ENCODE measurements at regions not wholly inside any gene's neighbourhood (a gene's known extent, or its start where the extent isn't known, plus 50 kb on each side); places are given as distances from the start of the nearest gene placed in this dataset.
"Not testable (repeated sequence)": the region's sequence is repeated elsewhere in the genome, so short reads cannot be mapped to it uniquely, and the experiment has no call there.

GRCh38 chr4:18185491-18185890 is 163.9 kb upstream of the LCORL start:
- DNase-seq, result no peak

DNA sequence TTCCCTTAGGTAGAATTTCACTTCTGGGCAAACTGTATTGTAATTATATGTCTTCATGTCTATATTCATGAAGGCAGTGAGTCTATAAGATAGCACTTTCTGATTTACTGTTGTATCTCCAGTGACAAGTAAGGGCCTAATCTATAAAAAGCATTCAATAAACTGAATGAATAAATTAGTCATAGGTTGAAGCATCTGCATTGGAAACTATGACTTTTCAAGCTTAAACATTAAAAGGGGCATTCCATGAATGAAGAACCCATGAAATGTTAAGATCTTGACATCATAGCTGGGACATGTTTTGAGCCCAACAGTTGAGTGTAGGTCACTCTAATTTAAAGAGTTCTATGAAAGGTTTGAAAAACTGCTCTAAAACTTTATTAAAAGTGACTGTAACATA is 159.3 kb upstream of the LCORL start:
- DNase-seq, result no peak

DNA sequence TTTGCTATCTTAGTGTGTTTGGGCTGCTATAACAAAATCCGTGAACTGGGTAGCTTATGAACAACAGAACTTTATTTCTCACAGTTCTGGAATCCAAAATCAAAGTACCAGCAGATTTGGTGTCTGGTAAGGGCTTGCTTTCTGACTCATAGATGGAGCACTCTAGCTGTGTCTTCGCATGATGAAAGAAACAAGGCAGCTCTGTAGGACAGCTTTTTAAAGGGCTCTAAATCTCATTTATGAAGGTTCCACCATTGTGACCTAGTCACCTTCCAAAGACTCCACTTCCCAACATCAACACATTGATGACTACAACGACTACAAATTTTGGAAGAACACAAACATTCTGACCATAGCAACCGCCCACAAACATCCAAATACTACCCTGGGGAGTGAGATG is 158.6 kb upstream of the LCORL start:
- DNase-seq, result no peak

- no peak for DNase-seq
Observed at GRCh38 chr4:18171896-18172295, 150.3 kb upstream of the LCORL start.

DNA sequence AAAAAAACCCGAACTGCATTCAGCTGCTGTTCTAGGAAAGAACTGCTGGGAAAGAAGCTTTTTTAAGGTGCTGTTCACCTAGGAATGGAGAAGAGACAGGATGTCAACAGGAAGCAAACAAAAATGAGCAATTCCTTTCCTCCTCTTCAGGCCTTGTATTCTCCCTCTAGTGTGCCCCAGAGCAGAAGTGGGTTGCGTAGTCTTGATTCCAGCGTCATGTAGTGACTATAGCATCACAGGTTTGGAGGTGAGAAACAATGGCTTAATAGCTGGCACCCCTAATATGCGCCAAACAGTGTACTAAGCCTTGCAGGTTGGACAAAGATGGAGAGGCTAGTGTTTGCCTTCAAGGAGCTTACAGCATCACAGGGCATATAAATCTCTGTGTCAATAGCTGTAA is 146.3 kb upstream of the LCORL start:
- DNase-seq, result no peak

DNA sequence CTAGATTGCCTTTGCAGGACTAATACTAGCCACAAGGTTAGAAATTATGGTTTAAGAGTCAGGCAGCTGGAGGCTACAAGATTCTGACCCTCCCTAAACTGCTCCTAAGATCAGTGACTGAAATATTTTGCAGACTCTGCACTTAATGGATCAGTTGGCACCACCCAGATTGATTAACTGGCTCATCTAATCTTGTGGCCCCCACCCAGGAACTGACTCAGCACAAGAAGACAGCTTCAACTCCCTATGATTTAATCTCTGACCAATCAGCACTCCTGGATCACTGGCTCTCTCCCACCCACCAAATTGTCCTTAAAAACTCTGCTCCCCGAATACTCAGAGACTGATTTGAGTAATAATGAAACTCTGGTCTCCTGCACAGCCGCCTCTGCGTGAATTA is 145.4 kb upstream of the LCORL start:
- DNase-seq, result no peak

GRCh38 chr4:18162453-18162852 is 140.9 kb upstream of the LCORL start:
- no peak for DNase-seq

DNA sequence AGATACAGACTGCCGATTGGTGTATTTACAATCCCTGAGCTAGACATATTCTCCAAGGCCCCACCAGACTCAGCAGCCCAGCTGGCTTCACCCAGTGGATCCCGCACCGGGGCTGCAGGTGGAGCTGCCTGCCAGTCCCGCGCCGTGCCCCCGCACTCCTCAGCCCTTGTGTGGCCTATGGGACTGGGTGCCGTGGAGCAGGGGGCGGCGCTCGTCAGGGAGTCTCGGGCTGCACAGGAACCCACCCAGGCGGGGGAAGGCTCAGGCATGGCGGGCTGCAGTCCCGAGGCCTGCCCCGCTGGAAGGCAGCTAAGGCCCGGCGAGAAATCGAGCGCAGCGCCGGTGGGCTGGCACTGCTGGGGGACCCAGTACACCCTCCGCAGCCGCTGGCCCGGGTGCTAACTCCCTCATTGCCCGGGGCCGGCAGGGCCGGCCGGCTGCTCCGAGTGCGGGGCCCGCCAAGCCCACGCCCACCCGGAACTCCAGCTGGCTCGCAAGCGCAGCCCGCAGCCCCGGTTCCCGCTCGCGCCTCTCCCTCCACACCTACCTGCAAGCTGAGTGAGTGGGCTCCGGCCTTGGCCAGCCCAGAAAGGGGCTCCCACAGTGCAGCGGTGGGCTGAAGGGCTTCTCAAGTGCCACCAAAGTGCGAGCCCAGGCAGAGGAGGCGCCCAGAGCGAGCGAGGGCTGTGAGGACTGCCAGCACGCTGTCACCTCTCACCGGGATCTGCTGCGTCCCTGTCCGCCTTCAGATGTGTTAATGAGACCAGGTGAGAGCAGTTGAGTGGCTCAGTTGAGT is 137.8 kb upstream of the LCORL start:
- not testable (repeated sequence) for DNase-seq

DNA sequence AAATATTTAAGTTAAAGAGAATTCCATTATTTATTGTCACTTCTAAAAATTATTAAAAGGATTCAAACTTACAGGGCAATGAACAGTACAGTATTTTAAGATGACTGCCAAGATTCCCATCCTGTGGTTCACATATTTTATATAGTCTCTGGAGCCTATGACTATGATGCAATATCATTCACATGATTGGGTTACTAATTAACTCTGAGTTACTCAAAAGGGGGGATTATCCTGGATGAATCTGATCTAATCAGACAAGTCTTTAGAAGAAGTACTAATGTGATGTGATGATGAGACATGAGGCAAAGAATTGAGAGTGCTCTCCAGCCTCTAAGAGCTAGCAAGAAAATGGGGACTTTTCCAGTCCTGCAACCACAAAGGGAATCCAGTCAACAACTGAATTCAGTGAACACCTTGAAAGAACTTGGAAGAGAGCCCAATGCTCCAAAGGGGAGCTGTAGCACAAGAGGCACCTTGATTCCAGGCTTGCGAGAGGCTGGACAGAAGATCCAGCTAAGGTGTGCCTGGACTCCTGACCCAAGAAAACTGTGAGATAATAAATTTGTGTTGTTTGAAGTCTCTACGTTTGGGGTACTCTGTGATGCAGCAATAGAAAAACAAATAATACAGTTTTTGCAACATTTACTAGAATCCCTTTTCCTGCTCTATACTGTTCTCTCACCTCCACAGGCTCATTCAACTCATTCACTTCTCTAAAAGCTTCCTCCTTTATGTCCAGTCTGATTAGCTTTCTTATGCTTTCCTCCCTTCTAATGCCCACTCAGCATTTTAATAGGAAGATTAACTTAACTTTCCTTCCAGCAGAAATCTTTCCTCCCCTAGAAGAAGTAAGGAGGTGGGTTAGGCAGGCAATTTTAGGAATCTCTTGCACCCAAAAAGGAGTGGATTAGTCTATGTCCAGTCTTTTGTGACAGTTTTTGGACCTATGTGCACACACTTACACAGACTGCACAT is 133.8 kb upstream of the LCORL start:
- DNase-seq, result no peak

DNA sequence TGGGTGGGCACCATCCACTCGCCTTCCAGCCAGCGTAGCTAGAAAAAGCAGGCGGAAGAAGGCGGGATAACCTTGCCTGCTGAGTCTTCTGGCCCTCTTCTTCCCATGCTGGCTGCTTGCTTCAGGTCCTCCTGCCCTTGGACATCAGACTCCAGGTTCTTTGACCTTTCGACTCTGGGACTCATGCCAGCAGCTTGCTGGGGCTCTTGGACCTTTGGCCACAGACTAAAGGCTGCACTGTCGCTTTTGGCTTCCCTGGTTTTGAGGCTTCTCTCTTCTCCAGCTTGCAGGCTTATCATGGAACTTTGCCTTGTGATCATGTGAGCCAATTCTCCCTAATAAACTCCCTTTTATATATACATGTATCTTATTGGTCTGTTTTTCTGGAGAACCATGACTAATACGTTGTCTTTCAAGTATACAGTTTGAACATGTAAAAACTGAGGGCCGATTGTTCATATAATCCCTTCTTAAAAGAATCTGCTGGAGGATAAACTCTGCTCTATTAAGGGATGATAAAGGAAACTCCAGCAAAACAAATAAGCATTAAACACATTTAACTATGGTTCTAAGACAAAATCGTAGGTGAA is 116.6 kb upstream of the LCORL start:
- DNase-seq, result no peak

DNA sequence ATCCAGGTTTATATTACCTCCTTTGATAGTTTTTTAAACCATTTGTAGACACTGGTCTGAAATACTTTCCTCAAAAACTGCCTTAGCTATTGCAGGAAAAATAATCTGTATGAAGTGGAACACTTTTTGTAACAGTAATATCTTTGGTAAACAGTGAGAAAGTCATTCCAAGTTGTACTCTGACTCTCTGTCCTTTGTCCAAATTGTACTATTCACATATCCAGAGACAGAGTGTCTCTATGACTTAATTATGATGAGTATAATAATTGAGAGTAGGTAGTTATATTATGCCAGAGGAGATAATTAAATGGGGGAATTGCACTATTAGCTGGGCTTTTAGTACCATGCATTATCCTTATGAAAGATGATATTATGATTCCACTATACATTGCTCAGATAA is 112.6 kb upstream of the LCORL start:
- DNase-seq, result no peak

DNA sequence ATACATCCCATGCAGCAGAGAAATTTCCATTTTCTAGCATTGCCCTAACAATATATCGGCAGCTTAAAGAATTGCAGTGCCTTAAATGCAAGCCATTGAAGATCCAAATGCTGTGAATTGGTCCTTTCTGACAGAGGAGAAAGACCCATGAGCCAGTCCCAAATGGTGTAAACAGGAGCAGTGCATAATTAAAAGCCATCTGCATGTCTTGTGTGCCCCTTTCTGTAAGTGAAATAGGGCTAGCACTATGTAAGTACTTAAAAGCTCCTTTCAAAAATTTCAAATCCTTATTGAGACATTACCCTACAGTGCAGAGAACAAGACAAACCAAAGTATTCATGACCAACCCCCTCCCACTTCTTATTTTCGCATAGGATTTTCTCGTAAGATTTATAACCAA is 108.7 kb upstream of the LCORL start:
- no peak for DNase-seq

DNA sequence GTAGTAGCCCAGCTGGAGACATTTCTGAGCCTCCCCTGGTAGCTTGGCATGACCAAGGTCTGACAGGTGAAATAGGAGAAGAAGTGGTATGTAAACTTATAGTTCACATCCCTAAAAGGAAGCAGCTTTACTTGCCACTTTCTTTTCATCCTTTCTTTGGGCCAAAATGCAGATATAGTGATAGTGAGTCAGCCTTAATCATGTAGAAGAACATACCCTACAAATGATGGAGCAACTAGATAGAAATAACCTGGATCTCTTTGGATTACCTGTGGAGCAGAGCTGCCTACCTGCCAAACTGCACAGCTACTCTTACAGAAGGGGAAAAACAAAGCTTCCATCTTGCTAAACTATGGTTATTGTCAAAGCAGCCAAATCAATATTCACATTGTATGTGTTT is 106.7 kb upstream of the LCORL start:
- DNase-seq, result no peak

DNA sequence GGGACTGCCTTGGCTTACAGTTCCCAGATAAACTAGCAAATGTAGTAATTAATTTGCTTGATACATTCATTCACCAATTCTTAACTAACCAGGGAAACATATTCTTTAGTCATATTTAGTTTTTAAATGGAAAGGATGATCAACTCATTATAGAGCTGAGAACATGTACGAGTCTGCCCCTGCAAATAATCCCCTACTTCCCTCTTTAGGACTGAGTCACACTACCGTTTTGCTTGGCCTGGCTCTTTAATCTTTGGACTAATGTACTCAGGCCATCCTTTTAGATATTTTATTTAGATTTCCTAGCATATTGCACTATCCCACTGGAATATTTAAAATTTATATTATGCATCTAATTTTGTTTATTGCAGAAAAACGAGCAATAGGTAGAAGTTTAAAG is 105.5 kb upstream of the LCORL start:
- DNase-seq, result no peak

DNA sequence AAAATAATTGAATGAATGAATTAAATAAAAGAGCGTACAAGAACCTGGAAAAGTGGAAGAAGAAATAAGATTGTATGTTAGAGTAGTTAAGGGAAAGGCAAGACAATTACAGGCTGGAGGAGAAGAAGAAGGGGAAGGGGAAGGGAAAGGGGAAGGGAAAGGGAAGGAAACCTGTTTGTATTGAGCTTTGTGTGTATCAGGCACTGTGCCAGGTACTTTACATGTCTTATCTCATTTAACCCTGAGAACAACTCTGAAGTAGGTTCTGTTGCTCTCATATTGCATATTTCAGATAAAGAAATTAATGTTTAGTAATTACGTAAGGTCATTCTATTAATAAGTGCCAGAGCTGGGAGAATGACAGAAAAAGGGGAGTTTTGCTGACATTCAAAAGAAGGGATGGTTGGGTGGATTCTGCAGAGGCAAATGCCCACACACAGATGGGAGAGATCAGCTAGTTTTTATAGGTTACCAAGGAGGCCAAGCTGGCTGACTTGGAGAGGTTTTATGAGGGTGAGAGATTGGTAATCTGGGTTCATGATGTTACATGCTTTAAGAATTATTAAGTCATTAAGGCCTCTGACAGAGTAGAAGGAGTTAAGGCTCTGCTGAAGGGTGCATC is 92.3 kb upstream of the LCORL start:
- no peak for DNase-seq

DNA sequence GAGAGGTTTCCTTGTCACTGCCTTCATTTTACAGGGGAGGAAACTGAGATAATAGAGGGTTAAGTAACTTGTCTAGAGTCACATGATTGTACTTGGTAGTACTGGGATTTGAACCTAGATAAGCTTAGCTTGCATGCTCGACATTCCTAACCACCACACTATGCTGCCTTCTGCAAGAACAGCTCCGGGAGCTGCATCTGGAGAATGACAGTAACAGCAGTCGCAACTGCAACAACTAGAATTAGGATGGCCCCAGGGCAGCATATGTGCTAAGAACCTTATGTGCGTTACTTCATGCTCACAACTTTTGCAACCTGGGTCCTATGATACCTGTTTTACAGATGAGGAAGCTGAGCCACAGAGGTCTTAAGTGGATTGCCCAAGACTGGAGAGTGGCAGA is 89.5 kb upstream of the LCORL start:
- no peak for DNase-seq

DNA sequence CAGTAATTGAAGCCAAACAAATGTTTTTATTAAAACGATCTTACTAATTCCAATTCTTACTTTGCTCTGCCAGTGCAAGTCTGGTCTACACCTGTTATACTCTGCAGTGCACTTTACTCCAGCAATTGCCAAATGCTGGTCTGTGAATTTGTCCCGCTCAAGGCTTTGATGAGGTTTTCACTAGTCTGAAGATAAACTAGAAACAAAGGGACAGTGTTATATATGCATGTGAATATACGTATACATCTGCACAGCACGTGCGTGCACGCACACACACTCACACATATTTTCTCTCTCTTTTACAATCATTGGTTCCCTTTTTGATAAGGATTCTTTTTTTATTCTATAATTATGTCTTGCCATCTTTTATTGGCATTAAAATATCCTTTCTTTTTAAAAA is 88.5 kb upstream of the LCORL start:
- no peak for DNase-seq

DNA sequence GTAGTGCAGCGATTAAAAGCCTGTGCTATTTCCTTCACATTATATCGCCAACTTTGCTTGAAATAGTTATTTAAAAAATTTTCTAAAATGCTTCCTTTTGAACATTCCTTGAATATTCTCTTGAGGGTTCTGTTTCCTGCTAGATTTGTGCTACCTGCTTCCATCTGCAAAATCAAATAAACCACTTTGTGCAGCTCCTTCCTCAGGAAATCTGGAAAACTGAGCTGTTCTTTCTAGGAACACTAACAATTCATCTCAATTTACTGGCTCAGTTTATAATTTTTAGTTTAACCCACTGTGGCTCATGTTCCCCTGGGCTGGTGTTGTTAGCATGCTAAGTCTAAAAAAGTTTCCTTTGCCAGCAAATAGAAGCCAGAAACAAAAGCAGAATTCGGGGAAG is 88.1 kb upstream of the LCORL start:
- DNase-seq, result no peak

DNA sequence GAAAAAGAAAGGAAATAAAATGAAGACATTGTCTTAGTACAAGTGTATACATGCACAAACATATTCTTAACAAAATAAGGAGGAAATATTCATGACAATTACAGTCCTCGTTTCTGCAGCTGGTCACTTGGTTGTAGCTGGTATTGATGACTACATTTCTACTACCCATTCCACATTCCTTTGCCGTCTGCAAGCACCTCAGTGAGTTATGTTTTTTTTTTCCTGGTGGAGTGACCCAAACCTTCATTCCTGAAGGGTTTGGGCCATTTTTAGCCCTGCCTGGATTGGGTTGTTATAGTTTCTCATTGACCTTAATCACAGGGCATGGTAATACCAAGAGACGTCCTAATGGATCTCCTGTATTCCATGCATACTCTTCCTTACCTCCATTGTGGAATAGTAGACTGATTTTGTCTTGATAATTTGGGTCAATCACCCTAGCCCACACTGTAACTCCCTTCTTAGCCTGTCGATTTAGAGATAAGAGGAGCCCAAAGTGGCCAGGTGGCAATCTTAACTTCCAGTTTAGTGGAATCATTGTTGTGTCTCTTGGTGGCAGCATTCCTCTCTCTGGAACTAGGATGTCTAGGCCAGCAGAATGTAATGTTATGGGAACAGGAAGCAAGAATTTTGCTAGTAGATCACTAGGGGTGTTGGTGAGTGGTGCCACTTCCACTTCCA is 86.4 kb upstream of the LCORL start:
- DNase-seq, result not testable (repeated sequence)

DNA sequence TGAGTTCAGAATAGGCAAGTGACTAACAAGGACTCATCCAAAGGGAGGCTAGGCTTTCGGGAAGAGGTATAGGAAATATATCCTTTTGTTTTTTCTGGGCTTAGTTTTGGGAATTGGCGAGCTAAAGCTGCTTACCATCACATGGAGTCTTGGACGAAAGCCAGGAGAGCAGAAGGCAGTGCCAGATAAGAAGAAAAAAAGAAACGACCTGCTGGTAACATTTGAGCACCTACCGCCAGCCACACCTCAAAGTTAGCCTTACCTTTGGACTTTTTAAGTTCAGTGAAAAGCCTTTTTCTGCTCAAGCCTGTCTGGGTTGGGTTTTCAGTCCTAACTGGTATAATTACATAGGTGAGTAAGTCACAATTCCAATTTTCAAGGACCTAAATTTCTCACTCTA is 85.1 kb upstream of the LCORL start:
- no peak for DNase-seq

DNA sequence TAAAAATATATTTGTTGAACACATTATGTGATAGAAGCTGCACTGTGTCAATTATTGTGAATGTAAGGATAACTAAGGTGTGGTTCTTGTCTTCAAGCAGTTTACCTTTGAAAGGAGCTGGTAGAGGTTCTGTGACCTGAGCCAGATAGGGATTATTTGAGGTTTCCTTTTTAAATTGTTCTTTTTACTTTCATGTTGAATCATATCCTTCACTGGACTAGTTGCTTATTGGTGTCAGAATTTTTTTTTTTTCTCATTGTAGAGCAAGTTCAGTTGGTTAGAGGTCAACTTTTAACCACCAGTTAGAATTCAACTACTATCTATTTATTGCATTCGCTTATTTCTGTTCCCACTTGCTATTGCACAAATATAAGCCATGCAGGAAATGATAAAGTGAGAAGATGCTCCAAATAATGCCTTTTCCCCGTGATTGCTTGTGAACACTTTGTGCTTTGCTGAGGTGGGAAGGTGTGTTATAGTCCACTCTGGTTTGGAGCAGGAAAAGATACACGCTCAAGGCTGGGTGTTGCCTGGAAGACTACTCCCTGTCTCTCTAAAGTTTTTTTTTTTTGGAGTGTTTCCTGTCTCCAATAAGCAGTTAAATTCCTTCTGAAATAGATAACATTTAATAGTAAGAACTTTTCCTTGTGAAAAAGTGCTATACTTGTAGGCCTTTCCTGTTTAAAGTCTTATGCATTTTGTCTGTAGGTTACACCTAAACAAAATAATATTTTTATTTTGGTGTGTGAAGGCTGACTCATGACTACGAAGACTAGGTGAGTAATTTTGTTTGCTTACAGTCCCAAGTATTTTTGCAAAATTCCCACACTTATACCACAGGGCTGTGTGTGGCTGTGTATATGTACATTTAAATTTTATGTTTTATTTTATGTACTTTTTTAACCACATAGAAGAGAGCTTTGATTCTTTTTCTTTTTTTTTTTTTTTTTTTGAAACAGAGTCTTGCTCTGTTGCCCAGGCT is 83.8 kb upstream of the LCORL start:
- DNase-seq, result no peak

Data from T1000 (cell line).